G401 (cell line): ENCODE measurements at regions not wholly inside any gene's neighbourhood (a gene's known extent, or its start where the extent isn't known, plus 50 kb on each side); places are given as distances from the start of the nearest gene placed in this dataset.

ENCODE experiments used
- DNase-seq: peaks from one replicate; pipeline ENCODE4 v3.0.0-alpha.2; 2015; ENCODE audit warnings: low spot score
- in situ Hi-C: cut with HindIII; loops from 2 replicates; pipeline ENCODE4 v1.10.0; 2016; ENCODE audit warnings: low sequenced_read_pairs, mixed read lengths

- in situ Hi-C loops = no loop called here
- DNase-seq = no peak
These were observed 659.9 kb downstream of the IRS1 start for GRCh38 chr2:226139759-226140158.

GRCh38 chr2:226137201-226137811 is 662.3 kb downstream of the IRS1 start:
- in situ Hi-C loops = no loop called here
- DNase-seq = no peak

GRCh38 chr2:226136739-226137138 is 662.9 kb downstream of the IRS1 start:
- DNase-seq = no peak

DNA sequence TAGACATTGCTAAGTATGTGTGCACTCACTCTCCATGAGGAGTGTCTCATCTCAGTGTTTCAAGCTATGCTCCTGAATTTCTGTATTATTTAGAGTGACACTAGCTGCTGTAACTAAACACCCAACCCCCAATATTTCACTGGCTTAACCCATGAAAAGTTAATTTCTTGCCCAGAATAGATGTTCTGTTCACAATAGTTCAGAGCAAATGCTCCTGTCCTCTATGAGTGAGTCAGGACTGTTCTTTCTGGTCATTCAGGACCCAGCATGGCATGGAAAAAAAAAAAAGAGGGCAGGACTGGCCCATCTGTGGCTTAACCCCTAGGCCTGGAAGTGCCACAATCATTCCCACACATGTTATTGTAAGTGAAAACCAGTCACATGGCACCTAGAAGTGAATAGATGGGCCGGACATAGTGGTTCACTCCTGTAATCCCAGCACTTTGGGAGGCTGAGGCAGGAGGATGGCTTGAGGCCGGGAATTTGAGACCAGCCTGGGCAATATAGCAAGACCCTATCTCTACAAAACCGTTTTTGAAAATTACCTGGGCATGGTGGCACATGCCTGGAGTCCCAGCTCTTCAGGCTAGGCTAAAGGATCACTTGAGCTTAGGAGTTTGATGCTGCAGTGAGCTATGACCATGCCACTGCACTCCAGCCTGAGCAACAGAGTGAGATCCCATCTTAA is 663.6 kb downstream of the IRS1 start:
- in situ Hi-C loops = no loop called here
- no peak for DNase-seq

More at GRCh38 chr2:226136739-226137138, 662.9 kb downstream of the IRS1 start:
- in situ Hi-C loops = no loop called here

- no peak for DNase-seq
- in situ Hi-C loops = no loop called here
These were observed 667.1 kb downstream of the IRS1 start for GRCh38 chr2:226132323-226133215.

- in situ Hi-C loops = no loop called here
These were observed 668.3 kb downstream of the IRS1 start for GRCh38 chr2:226131299-226131784.

GRCh38 chr2:226130192-226130591 is 669.4 kb downstream of the IRS1 start:
- no peak for DNase-seq
- in situ Hi-C loops = no loop called here

More at GRCh38 chr2:226131299-226131784, 668.3 kb downstream of the IRS1 start:
- DNase-seq = peak; percentile 63

DNA sequence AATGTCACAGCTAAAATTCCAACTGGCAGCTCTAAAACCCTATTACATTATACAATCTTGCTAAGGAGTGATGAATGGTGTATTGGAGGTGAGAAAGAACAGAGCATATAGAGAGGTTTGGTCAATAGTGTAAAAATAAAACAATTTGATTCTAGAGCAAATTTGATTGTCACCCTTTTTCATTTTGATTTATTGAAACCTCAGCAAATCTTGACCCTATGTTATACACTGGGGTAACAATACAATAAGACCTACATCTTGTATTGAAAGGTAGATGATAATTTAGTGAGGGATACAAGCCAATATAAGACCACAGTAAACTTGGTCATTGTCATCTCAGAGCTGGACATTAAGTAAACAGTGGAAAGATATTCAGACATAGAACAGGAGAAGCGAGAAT is 671.9 kb downstream of the IRS1 start:
- in situ Hi-C loops = no loop called here

GRCh38 chr2:226126104-226126503 is 673.5 kb downstream of the IRS1 start:
- DNase-seq = no peak
- in situ Hi-C loops = no loop called here

More for the DNA sequence above, 671.9 kb downstream of the IRS1 start:
- no peak for DNase-seq

GRCh38 chr2:226125176-226125883 is 674.3 kb downstream of the IRS1 start:
- no peak for DNase-seq
- in situ Hi-C loops = no loop called here

- DNase-seq = no peak
- in situ Hi-C loops = no loop called here
These were observed 675.0 kb downstream of the IRS1 start for GRCh38 chr2:226124548-226125011.

- in situ Hi-C loops = no loop called here
- no peak for DNase-seq
These were observed 676.3 kb downstream of the IRS1 start for GRCh38 chr2:226123300-226123699.

DNA sequence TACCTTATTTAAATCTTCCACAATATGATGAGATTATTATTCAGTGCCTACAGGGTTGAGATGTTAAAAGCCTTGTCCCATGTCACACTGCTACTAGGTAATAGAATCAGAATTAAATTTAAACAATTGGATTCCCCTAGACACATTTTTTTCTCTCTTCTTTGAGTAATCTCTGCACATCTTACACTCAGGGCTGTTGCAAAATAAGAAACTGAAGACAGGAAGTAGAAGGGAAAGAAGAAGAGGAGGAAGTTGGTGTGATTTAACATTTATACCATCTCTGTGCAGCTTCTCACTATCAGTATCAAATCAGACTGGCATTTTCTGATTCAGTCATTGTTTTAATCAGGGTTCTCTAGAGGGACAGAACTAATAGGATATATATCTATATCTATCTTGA is 677.6 kb downstream of the IRS1 start:
- DNase-seq = no peak
- in situ Hi-C loops = no loop called here

DNA sequence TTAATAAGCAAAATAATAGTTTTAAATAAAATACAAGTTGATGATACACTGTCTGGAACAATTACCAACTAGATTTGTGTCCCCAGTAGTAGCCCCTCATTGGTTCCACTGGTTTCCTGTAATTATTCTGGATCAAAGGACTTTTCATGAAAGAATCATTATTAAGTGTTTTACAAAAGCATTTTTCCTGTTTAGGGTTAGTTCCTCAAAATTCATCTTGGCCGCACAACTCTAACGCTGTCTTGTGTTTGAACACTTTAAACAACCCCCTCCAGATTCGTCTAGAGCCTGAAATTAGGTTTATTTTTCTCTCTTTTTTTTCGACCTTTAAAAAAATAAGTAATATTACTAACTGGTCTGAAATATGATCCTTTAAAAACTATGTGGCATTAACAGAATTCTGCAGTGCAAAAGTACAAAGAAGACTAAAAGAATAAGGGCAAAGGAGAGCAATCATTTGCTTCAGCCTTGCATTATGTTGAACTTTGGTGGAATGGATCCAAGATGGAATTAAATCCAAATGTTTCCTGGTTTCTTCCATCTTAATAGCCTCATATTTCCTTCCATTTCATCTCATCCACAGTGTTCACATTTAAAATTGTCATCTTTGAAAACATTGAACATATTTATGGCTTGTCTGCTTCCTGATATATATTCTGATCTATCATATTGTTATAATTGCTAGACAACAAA is 678.4 kb downstream of the IRS1 start:
- in situ Hi-C loops = no loop called here
- no peak for DNase-seq

DNA sequence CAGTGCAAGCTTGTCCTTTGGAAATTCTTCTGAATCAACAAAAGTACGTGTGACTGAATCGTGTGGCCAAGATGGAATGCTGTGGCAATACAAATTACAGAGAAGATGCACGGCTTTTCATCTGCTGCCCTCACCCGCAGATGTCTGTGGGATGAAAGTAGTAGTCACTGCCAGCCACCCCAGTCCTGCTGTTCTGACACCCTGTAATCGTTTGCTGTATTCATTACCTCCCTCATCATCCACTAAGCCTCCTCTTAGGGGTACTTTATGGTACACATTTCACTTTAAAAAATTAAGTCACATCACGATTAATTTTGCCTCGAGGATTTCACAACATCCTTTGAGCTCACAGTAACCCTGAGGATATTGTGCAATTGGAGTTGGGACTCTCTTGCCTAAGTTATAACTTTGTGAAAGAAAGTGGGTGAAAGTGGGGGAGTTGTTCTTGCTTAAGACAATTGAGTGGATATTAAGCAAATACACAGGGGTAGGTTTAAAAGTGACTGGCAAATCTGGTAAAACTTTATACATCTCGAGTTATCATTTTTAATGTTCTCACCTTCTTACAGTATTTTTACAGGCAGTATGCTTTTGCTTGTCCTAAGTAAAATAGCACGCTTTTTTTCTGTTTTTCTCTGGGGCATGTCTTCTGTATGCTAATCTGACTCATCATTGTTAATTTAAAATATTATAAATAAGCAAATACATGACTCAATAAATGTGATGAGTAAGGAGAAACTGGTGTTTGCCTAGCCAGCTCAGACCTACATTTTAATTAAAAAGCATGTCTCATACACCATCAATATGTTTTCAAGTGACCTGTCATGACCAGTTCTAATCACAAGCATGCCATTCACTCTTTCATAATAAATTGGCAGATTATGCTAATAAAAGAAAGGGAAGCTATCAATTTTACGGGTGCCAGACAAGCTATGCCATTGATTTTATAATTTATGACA is 680.9 kb downstream of the IRS1 start:
- in situ Hi-C loops = no loop called here
- DNase-seq = no peak

DNA sequence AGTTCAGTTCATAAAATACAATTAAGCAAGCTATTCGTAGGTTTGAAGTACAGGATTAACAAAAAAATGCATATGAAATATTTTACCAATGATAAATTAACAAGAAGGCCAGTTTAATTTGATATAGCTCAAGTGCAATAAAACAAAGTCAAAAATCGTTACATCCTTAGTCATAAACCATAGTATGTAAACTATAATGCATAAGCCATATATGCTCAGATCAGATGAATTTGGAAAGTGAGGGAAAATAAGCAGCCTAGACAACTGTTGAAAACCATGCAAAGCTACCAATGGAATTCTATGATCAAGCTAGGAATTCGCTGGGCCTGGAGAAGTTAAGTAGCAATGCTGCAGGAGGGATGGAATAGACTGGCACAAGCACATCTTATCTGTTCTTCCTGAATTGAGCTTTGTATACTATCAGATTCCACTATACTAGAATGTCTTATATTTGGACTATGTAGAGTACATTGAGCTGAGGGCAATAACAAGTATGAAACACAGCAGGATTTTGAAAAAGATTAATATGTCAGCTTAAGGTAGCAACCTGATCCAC is 682.0 kb downstream of the IRS1 start:
- no peak for DNase-seq
- in situ Hi-C loops = no loop called here

DNA sequence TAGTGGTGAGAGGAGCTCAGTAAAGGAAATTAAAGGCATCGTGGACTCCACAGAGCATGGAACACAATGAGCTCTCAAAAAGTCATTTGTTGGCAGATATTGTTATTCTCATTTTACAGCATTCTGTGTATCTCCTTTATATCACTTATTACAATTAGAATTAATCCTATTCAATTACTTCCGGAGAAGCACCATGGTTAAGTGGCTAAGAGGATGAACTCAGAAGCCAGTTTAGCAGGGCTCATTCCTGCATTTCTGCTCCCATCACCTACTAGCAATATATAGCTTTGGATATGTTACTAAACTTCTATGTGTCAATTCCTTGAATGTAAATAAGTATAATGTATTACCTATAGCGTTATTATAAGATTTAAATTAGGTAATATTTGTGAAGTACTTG is 683.3 kb downstream of the IRS1 start:
- in situ Hi-C loops = no loop called here
- DNase-seq = no peak
